ENCODE measurements at regions not wholly inside any gene's neighbourhood (a gene's known extent, or its start where the extent isn't known, plus 50 kb on each side); places are given as distances from the start of the nearest gene placed in this dataset.

- Histone ChIP-seq H3K27me3 (no peaks in the 10 kb centered on the region), H3K36me3 (no peaks in the 10 kb centered on the region), H3K4me3 (ENCODE audit: low read depth, low read length) (peak overlapping the region; percentile 0), H3K4me1 (peaks cover 30% of the 10 kb centered on the region), H3K9me3 (peaks cover 19% of the 10 kb centered on the region)
- no peak for TF ChIP-seq CTCF (IDR thresholded peaks at IDR 0.05; ENCODE audit: low read depth, low read length)
- DNase-seq = peak; percentile 100
These were observed 110.0 kb downstream of the MYCN start for GRCh38 chr2:16050261-16050907.

- H3K9me3 ChIP-seq = peaks cover 22% of the 10 kb centered on the region
- H3K36me3 ChIP-seq = no peaks in the 10 kb centered on the region
- no peaks in the 10 kb centered on the region for H3K27me3 ChIP-seq
- H3K4me3 ChIP-seq (ENCODE audit: low read depth, low read length) = no peak overlapping the region
- peak; percentile 98 for DNase-seq
- no peak for TF ChIP-seq CTCF (IDR thresholded peaks at IDR 0.05; ENCODE audit: low read depth, low read length)
- peaks cover 30% of the 10 kb centered on the region for H3K4me1 ChIP-seq
These were observed 109.1 kb downstream of the MYCN start for GRCh38 chr2:16049406-16049805.

GRCh38 chr2:16048466-16048865, 108.1 kb downstream of the MYCN start:
- TF ChIP-seq CTCF (IDR thresholded peaks at IDR 0.05; ENCODE audit: low read depth, low read length) = no peak
- DNase-seq = no peak
- H3K27me3 ChIP-seq = no peaks in the 10 kb centered on the region
- peaks cover 29% of the 10 kb centered on the region for H3K4me1 ChIP-seq
- peaks cover 22% of the 10 kb centered on the region for H3K9me3 ChIP-seq
- no peak overlapping the region for H3K4me3 ChIP-seq (ENCODE audit: low read depth, low read length)
- no peaks in the 10 kb centered on the region for H3K36me3 ChIP-seq

GRCh38 chr2:16047701-16048100, 107.4 kb downstream of the MYCN start:
- no peak for TF ChIP-seq CTCF (IDR thresholded peaks at IDR 0.05; ENCODE audit: low read depth, low read length)
- Histone ChIP-seq H3K27me3 (no peaks in the 10 kb centered on the region), H3K9me3 (peaks cover 19% of the 10 kb centered on the region), H3K4me3 (ENCODE audit: low read depth, low read length) (no peak overlapping the region), H3K4me1 (peaks cover 27% of the 10 kb centered on the region), H3K36me3 (no peaks in the 10 kb centered on the region)
- no peak for DNase-seq

GRCh38 chr2:16046649-16047048, 106.3 kb downstream of the MYCN start:
- no peak overlapping the region for H3K4me3 ChIP-seq (ENCODE audit: low read depth, low read length)

More at GRCh38 chr2:16046649-16047048, 106.3 kb downstream of the MYCN start:
- no peak for TF ChIP-seq CTCF (IDR thresholded peaks at IDR 0.05; ENCODE audit: low read depth, low read length)
- Histone ChIP-seq H3K4me1 (peaks cover 27% of the 10 kb centered on the region), H3K27me3 (no peaks in the 10 kb centered on the region), H3K36me3 (no peaks in the 10 kb centered on the region), H3K9me3 (peaks cover 20% of the 10 kb centered on the region)
- no peak for DNase-seq
